COLO829 (cell line): ENCODE measurements at regions not wholly inside any gene's neighbourhood (a gene's known extent, or its start where the extent isn't known, plus 50 kb on each side); places are given as distances from the start of the nearest gene placed in this dataset.

Experiments used
- DNase-seq: peaks from one replicate; pipeline ENCODE4 v3.0.0; 2012; ENCODE audit warnings: low spot score

DNA sequence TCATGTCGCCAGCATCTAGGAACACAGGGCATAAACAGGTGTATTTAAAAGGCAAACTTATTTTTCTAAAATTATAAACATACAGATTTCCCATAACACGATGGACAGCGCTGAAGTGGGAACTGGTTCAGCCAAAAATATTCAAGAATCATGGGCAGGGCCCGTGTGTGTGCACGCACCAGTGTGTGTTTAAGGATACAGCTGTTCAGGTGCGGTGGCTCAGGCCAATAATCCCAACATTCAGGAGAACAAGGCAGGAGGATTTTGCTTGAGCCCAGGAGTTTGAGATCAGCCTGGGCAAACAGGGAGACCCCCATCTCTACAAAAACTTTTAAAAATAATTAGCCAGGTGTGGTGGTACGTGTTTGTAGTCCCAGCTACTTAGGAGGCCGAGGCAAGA lies 288.6 kb upstream of the HDAC4 start:
- no peak for DNase-seq

- no peak for DNase-seq
Observed at GRCh38 chr2:239688840-239689239, 288.0 kb upstream of the HDAC4 start.

DNA sequence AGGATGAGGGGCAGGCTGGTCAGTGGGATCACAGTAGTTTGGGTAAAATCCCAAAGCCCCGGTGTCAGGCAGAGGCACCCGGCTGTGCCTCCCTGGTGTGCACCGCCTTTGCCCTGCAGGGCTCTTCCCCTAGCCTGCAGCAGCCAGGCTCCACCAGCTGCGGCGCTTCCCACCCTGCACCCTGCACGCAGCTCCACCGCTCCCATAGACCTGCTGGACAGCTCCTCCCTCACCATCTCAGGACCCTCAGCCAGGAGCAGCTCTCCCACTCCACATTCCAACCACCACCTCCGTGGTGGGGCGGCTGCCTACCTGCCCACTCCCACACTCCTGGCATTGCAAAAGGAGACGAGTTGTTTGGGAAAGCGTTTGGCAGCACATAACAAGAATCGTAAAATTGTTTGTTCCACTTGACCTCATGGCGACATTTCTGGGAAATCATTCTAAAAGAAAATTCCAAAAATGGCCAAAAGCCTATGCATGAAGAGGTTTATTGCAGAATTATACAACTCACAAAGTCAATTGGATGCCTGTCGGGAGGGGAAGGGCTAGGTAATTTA lies 287.4 kb upstream of the HDAC4 start:
- DNase-seq = no peak

DNA sequence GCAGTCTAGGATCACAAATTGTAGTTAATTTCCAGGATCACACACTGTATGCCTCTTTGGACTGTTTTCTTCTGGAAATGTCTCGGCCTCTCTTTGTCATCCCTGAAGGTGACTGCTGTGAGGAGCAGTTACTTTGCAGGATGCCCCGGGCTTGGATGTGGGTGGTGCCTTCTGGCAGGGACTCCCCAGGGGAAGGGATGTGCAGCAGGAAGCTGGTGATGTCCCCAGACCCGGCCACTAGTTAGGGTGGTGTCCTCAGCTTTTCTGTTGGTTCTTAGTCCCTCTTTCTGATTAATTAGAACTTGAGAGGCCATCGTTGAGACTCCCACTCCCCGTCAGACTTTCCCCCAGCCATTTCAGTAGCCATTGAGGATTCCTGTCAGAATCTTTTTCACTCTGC lies 286.6 kb upstream of the HDAC4 start:
- no peak for DNase-seq

DNA sequence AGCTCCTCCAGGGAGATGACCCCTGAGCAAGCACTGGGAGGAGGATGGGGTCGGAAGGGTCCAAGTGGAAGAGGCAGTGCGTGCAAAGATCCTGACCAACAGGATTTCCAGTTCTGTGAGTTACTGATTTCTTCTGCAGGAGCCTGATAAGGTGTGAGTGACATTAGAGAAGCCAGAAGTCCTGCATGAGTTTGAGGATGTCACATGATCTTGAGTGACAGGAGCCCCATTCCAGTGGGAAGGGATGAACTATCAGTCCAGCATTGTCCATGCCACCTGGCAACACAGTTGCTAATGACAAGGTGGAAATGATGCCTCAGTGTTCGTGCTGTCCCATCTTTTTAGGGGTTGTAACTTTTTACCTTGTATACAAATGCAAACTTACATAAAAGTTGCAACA lies 285.1 kb upstream of the HDAC4 start:
- DNase-seq = no peak

GRCh38 chr2:239685556-239685955 lies 284.7 kb upstream of the HDAC4 start:
- DNase-seq = no peak

- DNase-seq = no peak
Observed at GRCh38 chr2:239684996-239685395, 284.2 kb upstream of the HDAC4 start.

DNA sequence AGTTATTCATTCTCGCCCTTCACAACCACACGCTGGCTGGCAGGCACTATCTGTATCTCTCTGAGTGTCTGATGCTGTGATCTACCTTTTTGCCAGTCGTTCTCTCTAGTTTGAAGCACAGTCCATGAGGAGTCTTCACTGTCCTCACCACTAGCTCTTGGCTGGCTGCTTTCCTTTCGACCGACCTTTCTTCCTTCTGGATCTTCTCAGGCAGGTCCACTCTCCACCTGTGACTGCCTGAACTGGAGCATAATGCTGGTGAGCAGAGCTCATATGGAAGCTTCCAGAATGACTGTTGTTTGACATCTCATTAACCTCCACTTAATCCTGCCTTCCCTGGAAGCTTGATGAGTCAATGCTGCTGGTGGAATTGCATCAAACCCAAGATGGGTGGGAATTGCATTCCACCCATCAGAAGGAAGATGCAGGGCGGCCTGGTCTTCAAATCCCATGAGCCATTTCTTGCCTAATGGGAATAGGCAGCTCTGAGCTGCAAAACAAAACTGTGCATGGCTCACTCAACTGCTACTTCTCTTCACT lies 283.5 kb upstream of the HDAC4 start:
- no peak for DNase-seq

DNA sequence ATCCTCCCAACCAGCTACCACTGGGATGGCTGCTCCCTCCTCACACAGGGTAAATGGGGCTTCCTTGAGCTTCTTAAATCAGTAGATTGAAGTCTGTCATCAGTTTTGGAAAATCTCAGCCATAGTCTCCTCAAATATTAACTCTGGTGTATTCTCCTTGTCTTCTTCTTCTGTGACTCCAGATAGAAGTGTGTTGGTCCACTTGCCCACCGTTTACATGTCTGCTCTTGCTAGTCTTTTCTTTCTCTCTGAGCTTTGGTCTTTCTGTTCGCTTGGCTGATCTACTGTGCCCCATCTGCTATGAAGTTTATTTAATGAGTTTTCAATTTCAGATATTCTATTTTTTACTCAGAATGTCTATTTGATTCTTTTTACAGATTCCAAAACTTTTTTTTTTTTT lies 281.7 kb upstream of the HDAC4 start:
- no peak for DNase-seq

DNA sequence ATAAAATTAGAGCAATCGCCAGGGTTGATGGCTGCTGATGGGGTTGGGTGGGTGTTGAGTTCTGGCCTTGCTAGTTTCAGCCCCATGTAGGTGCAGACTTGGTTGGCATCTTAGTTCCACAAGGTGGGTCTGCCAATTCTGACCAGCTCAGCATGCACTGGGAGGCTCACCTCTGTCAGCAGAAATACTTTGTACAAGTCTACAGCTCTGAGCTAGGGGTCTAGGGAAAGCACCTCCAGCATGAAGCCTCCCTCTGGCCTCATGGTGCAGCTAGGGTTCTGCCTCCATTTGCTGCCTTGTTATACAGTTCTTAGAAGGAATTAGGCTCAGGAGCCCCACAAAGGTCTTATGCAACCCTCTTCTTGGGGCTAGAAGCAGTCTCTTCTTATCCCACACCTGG lies 278.9 kb upstream of the HDAC4 start:
- DNase-seq = no peak

- DNase-seq = no peak
Observed at GRCh38 chr2:239678666-239679296, 278.0 kb upstream of the HDAC4 start.

- DNase-seq = no peak
Observed at GRCh38 chr2:239678186-239678490, 277.3 kb upstream of the HDAC4 start.

- DNase-seq = no peak
Observed at GRCh38 chr2:239677453-239678185, 276.8 kb upstream of the HDAC4 start.

DNA sequence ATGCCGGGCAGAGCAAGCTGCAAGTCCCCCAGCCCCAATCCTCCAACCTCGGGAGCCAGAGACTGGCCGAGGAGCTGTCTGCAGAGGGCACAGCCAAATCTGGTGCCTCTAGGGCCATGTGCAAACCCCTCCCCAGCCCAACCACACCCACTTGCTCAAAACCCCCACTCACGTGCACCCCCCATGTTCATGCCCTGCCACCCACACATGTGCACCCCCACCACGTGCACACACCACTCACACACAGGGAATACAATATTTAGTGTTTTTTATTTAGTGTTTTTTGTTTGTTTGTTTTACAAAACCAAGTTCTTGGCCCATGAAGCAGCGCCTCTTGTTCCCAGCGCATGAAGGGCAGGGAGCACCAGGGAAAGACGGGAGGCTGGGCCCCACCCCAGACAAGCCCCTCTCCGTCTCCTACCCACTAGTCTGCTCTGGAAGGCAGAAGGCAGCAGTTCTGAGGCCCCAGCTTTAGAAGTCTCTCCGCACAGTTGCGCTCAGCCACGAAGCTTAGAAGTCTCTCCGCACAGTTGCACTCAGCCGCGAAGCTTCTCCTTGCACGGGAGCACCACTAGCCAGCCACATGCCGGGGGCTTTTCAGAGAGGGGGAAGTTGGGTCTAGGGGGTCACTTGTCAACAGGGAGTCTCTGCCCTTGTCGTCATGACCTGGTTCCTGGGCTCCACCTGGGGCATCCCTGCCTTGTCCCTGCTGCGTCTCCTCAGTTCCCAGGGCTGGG lies 276.1 kb upstream of the HDAC4 start:
- DNase-seq = no peak

- no peak for DNase-seq
Observed at GRCh38 chr2:239675826-239676715, 275.3 kb upstream of the HDAC4 start.

GRCh38 chr2:239674981-239675825 lies 274.4 kb upstream of the HDAC4 start:
- DNase-seq = no peak

DNA sequence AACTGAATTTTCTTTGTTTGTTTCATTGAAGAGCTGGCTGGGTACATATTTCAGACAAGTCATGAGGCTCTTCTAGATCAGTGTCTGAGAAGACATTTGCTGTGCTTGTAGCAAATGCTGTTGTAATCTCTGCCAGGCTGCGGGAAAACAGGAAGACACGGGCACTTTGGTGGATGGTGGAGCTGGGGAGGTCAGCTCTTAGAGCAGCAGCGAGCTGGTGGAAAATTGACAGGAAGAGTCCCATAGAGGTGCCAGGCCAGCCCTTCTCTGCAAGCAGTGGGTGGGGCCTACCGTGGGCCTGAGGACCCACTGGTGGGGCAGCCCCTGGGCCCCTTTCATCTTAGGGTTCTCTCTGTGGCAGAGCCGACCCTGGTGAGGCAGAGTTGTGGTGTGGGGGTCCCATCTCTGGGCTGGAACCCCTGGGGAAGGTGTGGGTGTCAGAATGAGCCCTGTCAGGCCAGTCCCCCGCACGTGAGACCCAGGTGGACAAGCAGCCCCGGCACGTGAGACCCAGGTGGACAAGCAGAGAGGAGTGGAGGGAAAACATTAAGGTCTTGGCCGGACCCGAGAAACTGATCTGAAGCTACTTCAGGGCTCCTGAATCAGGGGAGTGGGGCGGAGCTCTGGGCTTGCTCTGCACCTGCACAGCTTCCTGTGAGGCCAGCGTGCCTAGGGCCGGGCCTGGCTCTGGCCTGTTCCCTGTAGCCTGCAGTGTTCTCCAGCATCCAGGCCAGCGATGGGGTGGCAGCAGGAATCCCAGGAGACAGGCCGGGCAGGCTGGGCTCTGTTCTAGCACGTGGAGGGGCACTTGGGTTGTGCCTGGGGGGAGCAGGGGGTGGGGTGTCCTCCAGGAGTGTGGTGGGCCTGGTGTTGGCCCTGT lies 273.5 kb upstream of the HDAC4 start:
- DNase-seq = no peak

- DNase-seq = no peak
Observed at GRCh38 chr2:239673641-239674040, 272.8 kb upstream of the HDAC4 start.

- no peak for DNase-seq
Observed at GRCh38 chr2:239671916-239672849, 271.4 kb upstream of the HDAC4 start.
